ACHN (cell line): ENCODE measurements at regions not wholly inside any gene's neighbourhood (a gene's known extent, or its start where the extent isn't known, plus 50 kb on each side); places are given as distances from the start of the nearest gene placed in this dataset.

Experiments used
- DNase-seq: peaks from one replicate; pipeline ENCODE4 v3.0.0-alpha.2; 2015
- in situ Hi-C: cut with HindIII; loops from 2 replicates; pipeline ENCODE4 v1.10.0; 2017; ENCODE audit warnings: low sequenced_read_pairs, low pct_ligation_motif_present, low pct_unique_long_range_greater_than_20kb

DNA sequence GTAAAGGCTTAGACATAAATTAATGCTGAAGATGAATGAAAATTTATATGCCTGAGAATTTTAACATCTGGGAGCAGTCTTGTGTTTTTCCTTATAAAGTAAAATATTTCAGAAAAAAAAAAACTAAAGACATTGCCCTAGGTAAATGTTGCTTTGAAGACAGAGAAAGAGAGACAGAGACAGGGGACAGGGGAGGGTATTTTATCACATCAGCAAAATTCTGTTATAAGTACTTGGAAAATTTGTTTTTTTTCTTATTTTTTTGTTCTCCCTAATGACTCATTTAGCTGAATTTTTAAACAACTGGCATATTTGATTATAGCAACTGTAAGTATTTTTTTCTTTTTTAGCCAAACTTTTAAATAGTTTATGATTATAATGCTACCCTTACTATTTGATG is 1540.6 kb upstream of the GBE1 start:
- no peak for DNase-seq
- in situ Hi-C loops, result no loop called here

DNA sequence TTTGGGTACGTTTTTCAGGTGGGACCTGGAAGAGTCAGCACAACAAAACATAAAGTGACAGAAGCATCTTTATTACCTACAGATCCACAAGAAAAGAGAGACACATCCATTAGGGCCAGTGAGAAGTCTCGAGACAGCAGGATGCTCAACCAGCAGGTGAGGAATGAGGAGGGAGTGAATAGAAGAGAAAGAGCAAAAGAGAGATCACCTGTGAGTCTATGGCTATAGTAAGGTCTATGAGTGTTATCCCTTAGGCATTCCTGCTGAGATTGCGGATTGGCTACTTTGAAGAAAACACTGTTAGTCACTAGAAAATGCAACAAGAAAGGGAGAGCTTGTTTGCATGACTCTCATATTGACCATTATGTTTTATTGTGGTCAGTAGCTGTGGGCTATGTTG is 1556.2 kb upstream of the GBE1 start:
- in situ Hi-C loops, result no loop called here
- no peak for DNase-seq

GRCh38 chr3:83320726-83321125 is 1559.3 kb upstream of the GBE1 start:
- in situ Hi-C loops, result no loop called here

DNA sequence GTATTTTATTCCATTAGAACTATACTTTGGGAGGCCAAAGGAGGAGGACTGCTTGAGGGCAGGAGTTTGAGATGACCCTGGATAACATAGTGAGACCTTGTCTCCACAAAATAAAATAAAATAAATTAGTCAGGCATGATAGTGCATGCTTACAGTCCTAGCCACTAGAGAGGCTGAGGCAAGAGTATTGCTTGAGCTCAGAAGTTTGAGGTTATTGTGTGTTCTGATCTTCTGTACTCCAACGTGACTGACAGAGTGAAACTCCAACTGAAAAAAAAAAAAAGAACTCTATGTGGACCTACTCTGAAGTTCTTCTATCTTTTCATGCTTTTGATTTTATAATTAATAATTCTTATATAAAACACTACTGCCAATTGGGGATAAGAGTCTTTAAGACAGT is 1560.0 kb upstream of the GBE1 start:
- DNase-seq, result no peak
- in situ Hi-C loops, result no loop called here

More at GRCh38 chr3:83320726-83321125, 1559.3 kb upstream of the GBE1 start:
- no peak for DNase-seq

- in situ Hi-C loops, result no loop called here
- no peak for DNase-seq
Observed at GRCh38 chr3:83321891-83322290, 1560.4 kb upstream of the GBE1 start.

- DNase-seq, result no peak
- in situ Hi-C loops, result no loop called here
Observed at GRCh38 chr3:83354205-83354604, 1592.8 kb upstream of the GBE1 start.

DNA sequence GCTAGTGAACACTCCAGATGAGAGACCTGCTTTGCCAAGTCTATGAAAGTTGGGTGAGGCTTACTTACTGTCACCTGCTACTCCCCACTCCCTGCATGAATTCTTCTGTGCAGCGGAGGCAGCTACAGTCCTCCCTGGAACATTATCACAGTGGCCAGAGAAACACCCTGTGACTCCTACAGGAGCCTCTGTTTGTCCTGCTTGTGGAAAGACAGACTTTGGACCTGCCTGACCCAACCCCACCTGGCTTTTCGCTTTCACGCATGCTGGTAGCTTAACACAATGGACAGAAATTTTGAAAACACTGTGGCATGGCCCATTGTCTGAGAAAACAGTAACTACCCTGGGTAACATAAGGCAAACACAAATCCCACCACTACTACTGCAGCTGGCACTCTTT is 1565.5 kb upstream of the CADM2 start:
- in situ Hi-C loops, result no loop called here
- DNase-seq, result no peak

DNA sequence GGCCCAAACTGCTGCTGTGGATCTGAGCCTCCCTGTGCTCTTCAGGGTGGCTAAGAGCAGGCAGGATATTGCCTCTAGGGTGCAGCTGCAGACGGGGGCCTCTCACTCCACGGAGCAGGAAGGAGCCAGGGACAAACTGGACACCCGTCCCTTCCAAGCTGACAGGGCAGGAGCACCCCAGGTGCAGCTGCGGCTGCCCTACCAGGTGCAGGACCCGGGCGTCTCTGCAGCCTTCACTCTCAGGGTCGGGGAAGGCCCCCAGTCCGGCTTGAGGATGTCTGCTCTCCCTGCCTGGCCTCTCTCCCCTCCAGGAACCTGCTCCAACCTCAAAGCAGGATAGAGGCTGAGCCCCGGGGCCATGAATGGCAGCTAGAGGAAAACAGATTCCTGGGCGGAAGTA is 1554.9 kb upstream of the CADM2 start:
- no peak for DNase-seq
- in situ Hi-C loops, result no loop called here

DNA sequence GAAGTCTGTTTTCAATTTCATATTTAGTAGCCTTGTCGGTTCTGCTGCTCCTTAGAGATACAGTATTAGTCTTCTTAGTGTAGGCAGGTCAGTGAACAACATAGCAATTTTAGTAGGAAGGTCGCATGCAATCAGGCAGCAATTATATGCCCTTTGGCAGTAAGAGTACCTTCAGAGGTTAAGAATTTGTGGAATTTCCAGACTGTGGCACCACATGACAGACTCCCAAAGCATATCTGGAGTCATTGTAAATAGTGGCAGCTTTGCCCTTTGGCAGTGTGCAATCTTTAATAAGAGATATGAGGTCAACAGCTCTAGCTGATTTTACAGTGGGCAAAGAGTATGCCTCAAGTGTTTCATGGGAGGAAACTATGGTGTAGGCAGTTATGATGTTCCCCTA is 1532.5 kb upstream of the CADM2 start:
- no peak for DNase-seq
- in situ Hi-C loops, result no loop called here

DNA sequence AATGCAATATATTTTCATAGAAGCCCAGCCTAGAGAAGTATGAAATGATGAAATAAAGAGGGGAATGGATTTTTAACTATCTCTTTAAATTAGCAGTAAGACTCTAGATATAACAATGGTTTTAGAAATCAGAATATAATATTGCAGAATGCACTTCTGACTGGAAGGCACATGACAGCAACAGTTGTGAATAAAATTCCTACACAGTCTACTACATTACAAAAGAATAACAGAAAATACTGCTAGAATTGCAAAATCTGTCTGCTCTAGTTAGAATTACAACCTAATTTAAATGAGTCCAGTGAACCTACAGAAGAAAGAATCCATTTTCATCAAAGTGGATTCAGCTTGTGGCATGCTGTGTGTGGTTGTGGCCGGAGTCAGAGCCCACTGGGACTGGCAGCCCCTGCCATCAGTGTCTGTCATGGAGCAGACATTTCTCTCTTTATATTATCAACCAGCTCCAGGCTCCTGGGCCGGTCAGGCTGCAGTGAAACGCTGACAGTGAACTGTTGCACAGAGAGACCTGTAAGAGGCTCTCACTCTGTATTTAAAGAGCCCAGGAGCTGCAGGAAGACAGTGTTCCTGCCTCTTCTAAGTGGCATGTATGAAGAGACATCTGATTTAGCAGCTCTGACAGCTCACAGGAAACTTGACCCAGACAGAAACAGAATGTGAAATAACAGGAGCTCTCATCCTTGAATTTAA is 1523.8 kb upstream of the CADM2 start:
- in situ Hi-C loops, result no loop called here
- DNase-seq, result no peak

DNA sequence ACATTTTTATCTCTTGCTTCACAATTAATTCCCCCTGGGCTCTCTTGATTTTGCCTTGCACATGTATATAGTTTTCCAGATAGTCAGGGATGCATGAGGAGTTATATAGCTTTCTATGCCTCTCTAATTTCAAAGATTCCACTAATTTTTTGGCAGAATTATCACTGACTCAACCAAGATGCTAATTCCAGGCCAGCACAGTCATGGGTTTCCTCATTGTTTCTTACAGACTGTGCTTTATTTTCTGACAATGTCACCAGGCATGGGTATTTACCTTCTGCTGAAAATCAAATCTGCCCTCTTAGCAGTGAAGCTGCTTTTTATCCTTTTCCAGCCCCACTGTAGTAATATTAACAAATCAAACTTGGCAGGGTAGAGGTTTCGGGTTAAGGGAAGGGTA is 1520.6 kb upstream of the CADM2 start:
- in situ Hi-C loops, result no loop called here

GRCh38 chr3:83453056-83453455 is 1505.7 kb upstream of the CADM2 start:
- DNase-seq, result no peak
- in situ Hi-C loops, result no loop called here

More for the DNA sequence above, 1520.6 kb upstream of the CADM2 start:
- no peak for DNase-seq

DNA sequence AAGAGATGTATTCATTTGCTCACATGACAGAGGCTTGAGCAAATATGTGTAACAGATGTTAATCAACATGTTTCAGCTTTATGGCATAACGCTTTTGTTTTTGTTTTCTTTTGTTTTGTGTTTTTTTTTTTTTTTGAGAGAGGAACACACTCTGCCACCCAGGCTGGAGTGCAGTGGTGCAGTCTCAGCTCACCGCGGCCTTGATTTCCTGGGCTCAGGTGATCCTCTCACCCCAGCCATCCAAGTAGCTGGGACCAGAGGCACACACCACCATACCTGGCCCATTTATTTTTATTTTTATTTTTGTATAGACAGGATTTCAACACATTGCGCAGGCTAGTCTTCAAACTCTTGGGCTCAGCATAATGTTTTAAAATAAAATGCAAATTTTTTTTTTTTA is 1504.4 kb upstream of the CADM2 start:
- in situ Hi-C loops, result no loop called here
- no peak for DNase-seq

DNA sequence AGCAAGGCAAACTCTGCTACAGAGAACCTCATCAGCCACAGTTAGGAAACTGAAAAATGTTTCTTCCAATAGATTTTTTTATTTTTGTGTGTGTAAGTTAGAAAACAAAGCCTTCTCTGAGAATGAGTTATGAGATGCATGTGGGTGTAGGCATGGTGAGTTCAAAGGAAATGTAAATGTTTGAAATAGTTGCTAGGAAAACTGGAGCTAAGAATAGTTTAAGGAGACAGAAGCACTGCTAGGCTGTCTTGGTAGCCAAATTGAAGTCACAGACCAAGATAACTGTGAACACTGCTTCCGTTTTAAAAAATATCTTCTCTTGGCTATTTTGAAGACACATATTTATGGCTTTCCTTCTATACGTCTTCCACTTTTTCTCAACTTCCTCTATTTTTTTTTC is 1501.2 kb upstream of the CADM2 start:
- in situ Hi-C loops, result no loop called here
- no peak for DNase-seq

GRCh38 chr3:83460052-83460451 is 1498.7 kb upstream of the CADM2 start:
- in situ Hi-C loops, result no loop called here
- DNase-seq, result no peak

GRCh38 chr3:83461411-83461810 is 1497.4 kb upstream of the CADM2 start:
- in situ Hi-C loops, result no loop called here
- no peak for DNase-seq

GRCh38 chr3:83477563-83477962 is 1481.2 kb upstream of the CADM2 start:
- in situ Hi-C loops, result no loop called here
- no peak for DNase-seq

GRCh38 chr3:83482402-83483070 is 1476.3 kb upstream of the CADM2 start:
- no peak for DNase-seq
- in situ Hi-C loops, result no loop called here

GRCh38 chr3:83496462-83496861 is 1462.3 kb upstream of the CADM2 start:
- DNase-seq, result no peak
- in situ Hi-C loops, result no loop called here

DNA sequence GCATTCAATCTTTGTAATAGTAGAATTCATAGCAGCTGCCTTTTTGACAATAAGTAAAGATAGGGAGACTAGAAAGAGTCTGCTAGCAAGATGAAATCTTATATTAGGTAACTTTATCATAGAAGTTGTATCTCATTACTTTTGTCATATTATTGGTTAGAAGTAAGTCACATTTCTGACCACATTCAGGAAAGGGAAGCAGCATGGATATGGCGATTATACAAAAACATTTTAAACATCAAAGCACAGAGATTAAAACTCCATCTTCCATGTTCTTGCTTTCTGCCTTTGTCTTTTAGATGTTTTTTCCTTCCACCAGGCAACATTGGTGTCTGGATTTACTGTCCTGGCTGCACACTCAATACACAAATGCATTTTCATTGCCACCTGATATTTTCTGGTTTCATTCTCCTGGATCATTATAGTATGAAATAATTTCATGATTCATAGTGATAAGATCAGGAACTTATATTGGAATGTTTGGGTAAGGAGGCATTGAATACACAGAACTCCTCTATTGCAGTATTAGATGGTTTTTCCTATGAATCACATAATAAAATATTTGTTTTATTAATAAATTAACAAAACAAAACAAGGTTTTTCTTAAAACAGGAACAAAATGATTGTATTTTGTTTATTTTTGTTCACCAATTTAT is 1460.3 kb upstream of the CADM2 start:
- no peak for DNase-seq
- in situ Hi-C loops, result no loop called here
